ENCODE measurements at regions not wholly inside any gene's neighbourhood (a gene's known extent, or its start where the extent isn't known, plus 50 kb on each side); places are given as distances from the start of the nearest gene placed in this dataset.

DNA sequence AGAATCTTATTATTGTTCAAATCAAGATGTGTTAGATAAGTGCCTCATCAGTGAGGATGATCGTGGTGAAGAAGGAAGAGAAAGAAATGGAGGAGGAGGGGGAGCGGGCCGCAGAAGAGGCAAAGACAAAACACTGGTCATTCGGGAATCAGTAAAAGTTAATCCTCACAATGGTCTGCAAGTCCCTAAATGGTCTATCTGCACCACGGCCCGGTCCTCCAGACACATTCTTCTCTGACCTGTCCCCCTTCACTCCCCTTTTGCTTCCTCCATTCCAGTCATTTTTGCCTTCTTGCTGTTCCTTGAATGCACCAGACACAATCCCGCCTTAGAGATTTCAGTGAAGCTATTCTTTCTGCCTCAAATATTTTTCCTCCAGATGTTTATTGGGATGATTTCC, 240.1 kb upstream of the ADGRL2 start:
- H3K9me3 ChIP-seq = no peaks in the 10 kb centered on the region
- TF ChIP-seq EP300 (IDR thresholded peaks at IDR 0.05) = no peak
- TF ChIP-seq, protein P1, sequence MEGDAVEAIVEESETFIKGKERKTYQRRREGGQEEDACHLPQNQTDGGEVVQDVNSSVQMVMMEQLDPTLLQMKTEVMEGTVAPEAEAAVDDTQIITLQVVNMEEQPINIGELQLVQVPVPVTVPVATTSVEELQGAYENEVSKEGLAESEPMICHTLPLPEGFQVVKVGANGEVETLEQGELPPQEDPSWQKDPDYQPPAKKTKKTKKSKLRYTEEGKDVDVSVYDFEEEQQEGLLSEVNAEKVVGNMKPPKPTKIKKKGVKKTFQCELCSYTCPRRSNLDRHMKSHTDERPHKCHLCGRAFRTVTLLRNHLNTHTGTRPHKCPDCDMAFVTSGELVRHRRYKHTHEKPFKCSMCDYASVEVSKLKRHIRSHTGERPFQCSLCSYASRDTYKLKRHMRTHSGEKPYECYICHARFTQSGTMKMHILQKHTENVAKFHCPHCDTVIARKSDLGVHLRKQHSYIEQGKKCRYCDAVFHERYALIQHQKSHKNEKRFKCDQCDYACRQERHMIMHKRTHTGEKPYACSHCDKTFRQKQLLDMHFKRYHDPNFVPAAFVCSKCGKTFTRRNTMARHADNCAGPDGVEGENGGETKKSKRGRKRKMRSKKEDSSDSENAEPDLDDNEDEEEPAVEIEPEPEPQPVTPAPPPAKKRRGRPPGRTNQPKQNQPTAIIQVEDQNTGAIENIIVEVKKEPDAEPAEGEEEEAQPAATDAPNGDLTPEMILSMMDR (IDR thresholded peaks at IDR 0.05) = no peak
- TF ChIP-seq POLR2A (IDR thresholded peaks at IDR 0.05; ENCODE audit: low read depth) = no peak
- TF ChIP-seq POLR2AphosphoS5 (IDR thresholded peaks at IDR 0.05) = no peak
- H3K4me3 ChIP-seq = no peak overlapping the region
- no peaks in the 10 kb centered on the region for H3K36me3 ChIP-seq
- WGBS = 92% methylated on average over 7 of the region's 7 CpGs
- intact Hi-C loops (cut with DNase I) = no loop called here
- DNase-seq (ENCODE audit: extremely low spot score) = no peak
- H3K27me3 ChIP-seq = no peaks in the 10 kb centered on the region
- H3K4me1 ChIP-seq = no peaks in the 10 kb centered on the region
- no peak overlapping the region for H3K27ac ChIP-seq (replicated peaks in 1 of 4)

DNA sequence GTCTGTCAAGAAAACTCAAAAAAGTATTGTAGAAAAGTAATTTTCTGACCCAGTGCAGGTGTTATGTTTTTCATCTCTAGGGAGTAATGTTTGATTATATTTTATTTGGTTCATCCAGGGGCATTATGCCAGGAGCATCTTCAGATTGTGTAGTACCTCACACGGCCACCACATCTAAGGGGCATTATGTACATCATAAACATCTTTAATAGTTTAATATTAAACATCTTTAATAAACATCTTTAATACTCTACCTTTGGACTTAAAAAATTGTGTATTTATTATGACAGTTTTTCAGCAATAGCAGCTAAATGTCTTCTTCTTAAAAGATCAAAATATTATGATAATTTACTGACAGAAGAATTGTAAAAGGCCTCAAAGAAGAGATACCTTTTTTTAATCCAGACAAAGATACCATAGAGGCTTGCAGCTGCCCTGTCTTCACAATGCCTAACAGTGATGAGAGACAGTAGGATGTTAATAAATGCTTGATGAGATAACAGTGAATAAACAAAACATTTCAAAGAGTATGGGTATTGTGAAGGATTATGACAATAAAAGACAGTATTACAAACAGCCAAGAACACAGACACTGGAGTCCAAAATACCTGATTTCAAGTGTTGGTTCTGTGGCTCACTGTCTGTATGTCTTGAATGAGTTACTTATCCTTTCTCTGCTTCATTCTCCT, 240.9 kb upstream of the ADGRL2 start:
- no peak for DNase-seq (ENCODE audit: extremely low spot score)
- Histone ChIP-seq H3K4me1 (no peaks in the 10 kb centered on the region), H3K9me3 (no peaks in the 10 kb centered on the region), H3K27me3 (no peaks in the 10 kb centered on the region), H3K4me3 (no peak overlapping the region), H3K36me3 (no peaks in the 10 kb centered on the region), H3K27ac (replicated peaks in 1 of 4) (no peak overlapping the region)
- TF ChIP-seq, protein P1 (IDR thresholded peaks at IDR 0.05) = peak in 1 of 3 experiments; percentile 30
- TF ChIP-seq POLR2A (IDR thresholded peaks at IDR 0.05; ENCODE audit: low read depth) (no peak), POLR2AphosphoS5 (IDR thresholded peaks at IDR 0.05) (no peak), EP300 (IDR thresholded peaks at IDR 0.05) (no peak)
- 77% methylated on average over 1 of the region's 1 CpG for WGBS
- intact Hi-C loops (cut with DNase I) = no loop called here

DNA sequence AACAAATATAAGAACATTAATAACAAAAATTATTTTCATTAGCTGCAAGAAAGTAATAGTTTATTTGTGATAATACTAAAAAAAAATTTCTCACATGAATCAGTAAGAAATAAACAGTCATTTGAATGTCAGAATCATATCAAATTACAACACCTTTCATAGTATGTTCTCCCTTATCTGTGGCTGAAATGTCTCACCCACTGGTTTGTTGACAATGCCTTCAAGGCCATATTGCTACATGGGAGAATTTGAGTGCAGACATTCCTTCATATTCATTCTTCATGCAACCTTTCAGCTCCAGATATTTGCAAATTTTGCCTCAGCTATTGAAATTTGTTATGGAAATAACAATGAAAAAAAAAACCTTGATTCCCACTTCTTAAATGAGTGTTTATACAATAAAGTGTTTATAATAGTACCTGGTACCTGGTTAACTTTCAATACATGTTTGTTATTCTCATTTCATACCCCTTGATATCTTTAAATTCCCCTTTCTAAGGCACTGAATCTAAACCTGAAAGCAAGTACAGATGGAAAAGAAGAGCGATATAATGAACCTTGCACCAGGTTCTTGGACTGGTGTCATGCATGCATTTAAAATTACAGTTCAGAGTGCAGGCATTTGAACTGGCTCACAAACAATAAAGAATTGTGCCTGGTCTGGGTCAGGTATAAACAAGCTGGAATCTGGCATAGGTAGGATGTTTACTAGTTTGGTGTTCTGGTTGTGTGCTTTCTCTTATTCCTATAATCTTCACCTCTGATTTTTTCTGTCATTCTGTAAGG, 242.2 kb upstream of the ADGRL2 start:
- Histone ChIP-seq H3K4me3 (no peak overlapping the region), H3K36me3 (no peaks in the 10 kb centered on the region), H3K27ac (replicated peaks in 1 of 4) (no peak overlapping the region), H3K9me3 (no peaks in the 10 kb centered on the region), H3K27me3 (no peaks in the 10 kb centered on the region), H3K4me1 (peaks cover 0 to 6% (median 0%) of the 10 kb centered on the region in 4 donors)
- WGBS = 100% methylated on average over 1 of the region's 1 CpG
- no peak for DNase-seq (ENCODE audit: extremely low spot score)
- TF ChIP-seq POLR2AphosphoS5 (IDR thresholded peaks at IDR 0.05) = no peak
- intact Hi-C loops (cut with DNase I) = no loop called here

DNA sequence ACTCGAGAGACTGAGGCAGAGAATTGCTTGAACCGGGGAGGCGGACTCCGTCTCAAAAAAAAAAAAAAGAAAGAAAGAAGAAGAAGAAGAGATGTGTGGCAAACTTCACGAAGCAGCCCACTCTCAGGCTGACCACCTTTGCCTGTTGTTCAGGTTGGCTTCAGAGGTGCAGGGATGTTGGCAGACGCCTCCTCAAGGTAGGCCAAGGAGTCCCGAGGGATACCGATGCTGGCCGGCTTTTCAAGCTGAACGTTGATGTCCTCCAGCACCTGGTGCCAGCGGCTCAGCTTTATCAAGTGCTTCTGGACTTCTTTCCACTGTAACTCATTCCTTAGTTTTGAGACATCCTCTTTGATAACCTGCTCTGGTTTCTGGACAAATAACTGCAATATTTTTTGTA, 243.8 kb upstream of the ADGRL2 start:
- no peak for DNase-seq (ENCODE audit: extremely low spot score)
- Histone ChIP-seq H3K4me1 (peaks cover 0 to 10% (median 0%) of the 10 kb centered on the region in 4 donors), H3K27ac (replicated peaks in 1 of 4) (no peak overlapping the region), H3K27me3 (no peaks in the 10 kb centered on the region), H3K9me3 (no peaks in the 10 kb centered on the region), H3K4me3 (no peak overlapping the region), H3K36me3 (no peaks in the 10 kb centered on the region)
- no peak for TF ChIP-seq EP300 (IDR thresholded peaks at IDR 0.05)
- TF ChIP-seq POLR2AphosphoS5 (IDR thresholded peaks at IDR 0.05) = no peak
- TF ChIP-seq POLR2A (IDR thresholded peaks at IDR 0.05; ENCODE audit: low read depth) = no peak
- TF ChIP-seq, protein P1 (IDR thresholded peaks at IDR 0.05) = no peak
- intact Hi-C loops (cut with DNase I) = no loop called here
- 93% methylated on average over 11 of the region's 11 CpGs for WGBS

DNA sequence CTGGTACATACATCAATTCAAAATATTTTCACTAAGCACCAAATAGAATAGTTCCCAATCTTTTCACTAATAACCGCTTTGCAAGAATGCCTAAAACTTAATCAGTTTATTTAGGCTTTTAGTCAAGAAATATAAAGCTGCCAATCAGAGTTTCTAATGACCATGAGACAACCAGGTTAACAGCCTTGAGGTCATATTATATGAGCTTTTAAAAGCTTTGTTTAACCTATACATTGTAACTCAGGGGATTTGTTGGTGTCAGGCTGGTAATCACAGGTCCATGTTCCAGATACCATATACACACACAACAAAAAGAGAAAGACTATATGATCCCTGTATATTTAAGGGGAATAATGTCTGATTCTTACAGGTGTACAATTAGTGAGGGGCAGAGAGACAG, 246.2 kb upstream of the ADGRL2 start:
- 58% methylated on average over 1 of the region's 1 CpG for WGBS
- DNase-seq (ENCODE audit: extremely low spot score) = no peak
- intact Hi-C loops (cut with DNase I) = no loop called here
- Histone ChIP-seq H3K27ac (replicated peaks in 1 of 4) (no peak overlapping the region), H3K4me3 (no peak overlapping the region), H3K4me1 (peaks cover 0 to 23% (median 8%) of the 10 kb centered on the region in 4 donors), H3K27me3 (no peaks in the 10 kb centered on the region), H3K9me3 (no peaks in the 10 kb centered on the region), H3K36me3 (no peaks in the 10 kb centered on the region)
- TF ChIP-seq, protein P1 (IDR thresholded peaks at IDR 0.05) = no peak
- no peak for TF ChIP-seq POLR2AphosphoS5 (IDR thresholded peaks at IDR 0.05)
- no peak for TF ChIP-seq POLR2A (IDR thresholded peaks at IDR 0.05; ENCODE audit: low read depth)
- no peak for TF ChIP-seq EP300 (IDR thresholded peaks at IDR 0.05)
